C4-2B (cell line): ENCODE measurements at regions not wholly inside any gene's neighbourhood (a gene's known extent, or its start where the extent isn't known, plus 50 kb on each side); places are given as distances from the start of the nearest gene placed in this dataset.

Experiments used
- ZFX ChIP-seq: fragments of 450-650 bp; IDR thresholded peaks from 2 replicates; pipeline ENCODE4 v1.6.1; 2017
- TF ChIP-seq, protein P1 (sequence below): fragments of 450-650 bp; conservative IDR thresholded peaks from 2 replicates; pipeline ENCODE4 v1.5.1; 2017; ENCODE audit warnings: mild to moderate bottlenecking

DNA sequence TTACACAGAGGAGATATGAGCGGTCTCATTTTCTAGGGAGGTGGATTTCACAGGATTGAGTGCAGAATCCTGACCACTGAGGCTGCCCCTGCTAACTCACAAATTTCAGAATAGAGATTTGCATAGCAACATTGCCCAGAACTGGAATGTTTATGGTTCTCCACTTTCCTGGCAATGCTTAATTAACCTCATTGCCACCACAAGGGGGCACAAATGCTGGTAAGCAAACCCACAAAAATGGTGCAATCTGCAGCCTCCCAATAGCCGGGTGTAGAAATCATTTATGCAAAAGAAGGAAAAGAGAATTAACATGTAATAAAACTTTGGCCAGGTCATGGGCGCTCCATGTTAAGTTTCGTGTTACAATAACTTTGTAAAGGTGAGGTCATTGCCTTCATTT, 112.4 kb downstream of the CYRIA start:
- TF ChIP-seq, protein P1, sequence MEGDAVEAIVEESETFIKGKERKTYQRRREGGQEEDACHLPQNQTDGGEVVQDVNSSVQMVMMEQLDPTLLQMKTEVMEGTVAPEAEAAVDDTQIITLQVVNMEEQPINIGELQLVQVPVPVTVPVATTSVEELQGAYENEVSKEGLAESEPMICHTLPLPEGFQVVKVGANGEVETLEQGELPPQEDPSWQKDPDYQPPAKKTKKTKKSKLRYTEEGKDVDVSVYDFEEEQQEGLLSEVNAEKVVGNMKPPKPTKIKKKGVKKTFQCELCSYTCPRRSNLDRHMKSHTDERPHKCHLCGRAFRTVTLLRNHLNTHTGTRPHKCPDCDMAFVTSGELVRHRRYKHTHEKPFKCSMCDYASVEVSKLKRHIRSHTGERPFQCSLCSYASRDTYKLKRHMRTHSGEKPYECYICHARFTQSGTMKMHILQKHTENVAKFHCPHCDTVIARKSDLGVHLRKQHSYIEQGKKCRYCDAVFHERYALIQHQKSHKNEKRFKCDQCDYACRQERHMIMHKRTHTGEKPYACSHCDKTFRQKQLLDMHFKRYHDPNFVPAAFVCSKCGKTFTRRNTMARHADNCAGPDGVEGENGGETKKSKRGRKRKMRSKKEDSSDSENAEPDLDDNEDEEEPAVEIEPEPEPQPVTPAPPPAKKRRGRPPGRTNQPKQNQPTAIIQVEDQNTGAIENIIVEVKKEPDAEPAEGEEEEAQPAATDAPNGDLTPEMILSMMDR, result peak; percentile 81
- TF ChIP-seq ZFX, result no peak
